Chondrocyte (in vitro differentiated cells): ENCODE measurements at regions not wholly inside any gene's neighbourhood (a gene's known extent, or its start where the extent isn't known, plus 50 kb on each side); places are given as distances from the start of the nearest gene placed in this dataset.
A peak's percentile ranks its signal among the peaks of the same experiment; 100 is the strongest.

Experiments
- DNase-seq: peaks from one replicate; pipeline ENCODE4 v3.0.0; 2021; ENCODE audit warnings: mixed read lengths, low spot score
- H3K27ac Mint-ChIP-seq: one replicate; pipeline ENCODE4 v1.8.0; 2021; ENCODE audit warnings: mild to moderate bottlenecking, moderate library complexity, mixed read lengths; ENCODE audit not compliant: unreplicated experiment
- H3K27me3 Mint-ChIP-seq: 2 replicates; pipeline ENCODE4 v1.8.0; 2021; ENCODE audit warnings: low read depth, mixed read lengths
- H3K36me3 Mint-ChIP-seq: 2 replicates; pipeline ENCODE4 v1.8.0; 2021; ENCODE audit warnings: low read depth, mixed read lengths
- H3K4me1 Mint-ChIP-seq: 2 replicates; pipeline ENCODE4 v1.8.0; 2021; ENCODE audit warnings: low read depth, mild to moderate bottlenecking, mixed read lengths
- H3K4me3 Mint-ChIP-seq: one replicate; pipeline ENCODE4 v1.8.0; 2021; ENCODE audit warnings: mild to moderate bottlenecking, moderate library complexity, mixed read lengths; ENCODE audit not compliant: unreplicated experiment
- H3K9me3 Mint-ChIP-seq: 2 replicates; pipeline ENCODE4 v1.8.0; 2021; ENCODE audit warnings: low read depth, mixed read lengths
- TF ChIP-seq, protein P1 (sequence below): fragments of 200-600 bp; sonication (generic); IDR thresholded peaks from 2 replicates; pipeline ENCODE4 v1.5.0; 2021; ENCODE audit warnings: antibody characterized with exemption, mild to moderate bottlenecking, moderate library complexity

DNA sequence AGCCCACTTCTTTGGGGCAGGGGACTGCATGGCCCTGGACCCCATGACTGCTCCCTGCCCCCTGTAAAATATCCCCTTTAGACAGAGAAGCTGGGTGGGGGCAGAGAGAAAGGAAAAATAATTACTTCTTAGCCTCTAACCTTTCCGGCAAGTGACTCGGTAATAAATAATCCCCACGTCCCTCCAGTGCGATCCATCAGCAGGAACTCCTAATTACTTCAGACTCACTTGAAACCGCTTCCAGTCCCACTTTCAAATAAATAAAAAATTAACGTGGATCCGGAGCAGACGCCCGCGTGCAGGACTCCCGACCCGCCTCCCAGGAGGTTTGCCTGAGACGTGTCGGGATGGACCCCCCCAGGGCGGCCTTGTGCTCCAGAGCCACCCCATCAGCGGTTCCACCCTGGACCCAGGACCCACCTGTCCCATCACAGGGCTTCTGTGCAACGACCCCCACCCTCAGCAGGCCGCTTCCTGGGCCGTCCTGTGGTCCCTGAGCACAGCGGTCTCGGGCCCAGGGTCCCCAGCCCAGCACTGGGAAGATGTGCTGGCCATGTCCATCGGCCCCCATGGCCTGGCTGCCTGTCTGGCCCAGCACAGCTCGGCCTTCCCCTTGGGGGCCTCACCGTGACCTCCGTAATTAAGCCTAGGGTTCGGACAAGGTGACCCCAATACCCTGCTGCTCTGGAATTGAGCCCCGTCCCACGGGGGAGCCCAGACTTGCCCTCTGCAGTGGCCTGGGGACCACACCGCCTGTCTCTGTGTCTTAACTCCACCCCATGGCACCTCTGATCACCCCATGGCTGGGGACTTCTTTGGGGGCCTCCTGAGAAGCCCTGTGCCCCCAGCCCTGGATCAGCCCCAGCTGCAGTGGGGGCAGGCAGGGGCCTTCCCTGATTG lies 108.0 kb downstream of the UNCX start:
- TF ChIP-seq, protein P1, sequence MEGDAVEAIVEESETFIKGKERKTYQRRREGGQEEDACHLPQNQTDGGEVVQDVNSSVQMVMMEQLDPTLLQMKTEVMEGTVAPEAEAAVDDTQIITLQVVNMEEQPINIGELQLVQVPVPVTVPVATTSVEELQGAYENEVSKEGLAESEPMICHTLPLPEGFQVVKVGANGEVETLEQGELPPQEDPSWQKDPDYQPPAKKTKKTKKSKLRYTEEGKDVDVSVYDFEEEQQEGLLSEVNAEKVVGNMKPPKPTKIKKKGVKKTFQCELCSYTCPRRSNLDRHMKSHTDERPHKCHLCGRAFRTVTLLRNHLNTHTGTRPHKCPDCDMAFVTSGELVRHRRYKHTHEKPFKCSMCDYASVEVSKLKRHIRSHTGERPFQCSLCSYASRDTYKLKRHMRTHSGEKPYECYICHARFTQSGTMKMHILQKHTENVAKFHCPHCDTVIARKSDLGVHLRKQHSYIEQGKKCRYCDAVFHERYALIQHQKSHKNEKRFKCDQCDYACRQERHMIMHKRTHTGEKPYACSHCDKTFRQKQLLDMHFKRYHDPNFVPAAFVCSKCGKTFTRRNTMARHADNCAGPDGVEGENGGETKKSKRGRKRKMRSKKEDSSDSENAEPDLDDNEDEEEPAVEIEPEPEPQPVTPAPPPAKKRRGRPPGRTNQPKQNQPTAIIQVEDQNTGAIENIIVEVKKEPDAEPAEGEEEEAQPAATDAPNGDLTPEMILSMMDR = no peak
- Mint-ChIP-seq H3K4me3 (no peak overlapping the region), H3K9me3 (peaks cover 22% of the 10 kb centered on the region), H3K27ac (no peak overlapping the region), H3K4me1 (no peaks in the 10 kb centered on the region), H3K36me3 (no peaks in the 10 kb centered on the region), H3K27me3 (peaks cover 21% of the 10 kb centered on the region)
- peak; percentile 87 for DNase-seq

GRCh38 chr7:1341361-1342089 lies 108.9 kb downstream of the UNCX start:
- Mint-ChIP-seq H3K9me3 (peaks cover 14% of the 10 kb centered on the region), H3K4me1 (no peaks in the 10 kb centered on the region), H3K36me3 (no peaks in the 10 kb centered on the region), H3K27ac (no peak overlapping the region), H3K4me3 (no peak overlapping the region), H3K27me3 (peaks cover 21% of the 10 kb centered on the region)
- TF ChIP-seq, protein P1 = no peak
- no peak for DNase-seq

- TF ChIP-seq, protein P1 = no peak
- no peak overlapping the region for H3K27ac Mint-ChIP-seq
- no peaks in the 10 kb centered on the region for H3K4me1 Mint-ChIP-seq
These were observed 109.5 kb downstream of the UNCX start for GRCh38 chr7:1342090-1342640.

GRCh38 chr7:1343551-1343950 lies 110.9 kb downstream of the UNCX start:
- Mint-ChIP-seq H3K36me3 (no peaks in the 10 kb centered on the region), H3K27me3 (peaks cover 32% of the 10 kb centered on the region), H3K27ac (no peak overlapping the region), H3K4me1 (no peaks in the 10 kb centered on the region), H3K9me3 (peaks cover 2% of the 10 kb centered on the region), H3K4me3 (no peak overlapping the region)
- DNase-seq = peak; percentile 77
- TF ChIP-seq, protein P1 = no peak

More at GRCh38 chr7:1342090-1342640, 109.5 kb downstream of the UNCX start:
- no peak overlapping the region for H3K4me3 Mint-ChIP-seq
- peaks cover 27% of the 10 kb centered on the region for H3K27me3 Mint-ChIP-seq
- no peaks in the 10 kb centered on the region for H3K36me3 Mint-ChIP-seq
- peak; percentile 92 for DNase-seq
- peaks cover 9% of the 10 kb centered on the region for H3K9me3 Mint-ChIP-seq

DNA sequence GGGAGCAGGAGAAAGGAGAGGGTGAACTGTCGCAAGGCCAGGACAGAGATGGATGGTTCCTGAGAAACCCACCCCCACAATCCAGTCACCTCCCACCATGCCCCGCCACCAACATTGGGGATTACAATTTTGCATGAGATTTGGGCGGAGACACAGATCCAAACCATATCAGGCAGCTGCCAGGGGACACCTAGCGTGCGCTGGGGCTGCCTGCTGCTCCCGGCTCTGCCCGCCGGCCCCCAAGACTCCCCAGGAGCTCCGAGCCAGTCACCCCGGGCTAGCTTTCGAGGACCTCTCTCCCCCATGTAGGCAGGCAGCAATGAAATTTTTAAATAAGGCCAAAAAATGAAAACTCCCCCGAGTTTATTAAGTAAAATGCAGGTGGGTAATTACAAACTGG lies 111.7 kb downstream of the UNCX start:
- H3K36me3 Mint-ChIP-seq = no peaks in the 10 kb centered on the region
- no peaks in the 10 kb centered on the region for H3K4me1 Mint-ChIP-seq
- DNase-seq = peak; percentile 59
- H3K9me3 Mint-ChIP-seq = no peaks in the 10 kb centered on the region
- peaks cover 30% of the 10 kb centered on the region for H3K27me3 Mint-ChIP-seq
- H3K4me3 Mint-ChIP-seq = no peak overlapping the region
- TF ChIP-seq, protein P1 = no peak
- no peak overlapping the region for H3K27ac Mint-ChIP-seq
